DOHH2 (cell line): ENCODE measurements at regions not wholly inside any gene's neighbourhood (a gene's known extent, or its start where the extent isn't known, plus 50 kb on each side); places are given as distances from the start of the nearest gene placed in this dataset.

Experiments used
- CTCF ChIP-seq: fragments of 200-600 bp; sonication (generic); IDR thresholded peaks from one replicate; pipeline ENCODE4 v1.5.1; 2014; ENCODE audit warnings: antibody characterized with exemption, mild to moderate bottlenecking, low read depth, low read length; ENCODE audit not compliant: poor library complexity, severe bottlenecking
- EZH2phosphoT487 ChIP-seq: fragments of 200-600 bp; sonication (generic); IDR thresholded peaks from 2 replicates; pipeline ENCODE4 v1.6.1; 2017; ENCODE audit warnings: borderline replicate concordance, mild to moderate bottlenecking, antibody characterized with exemption, low read length, moderate library complexity, mixed read lengths

- TF ChIP-seq CTCF (no peak), EZH2phosphoT487 (no peak)
Measured at GRCh38 chr1:200310824-200311223, 99.0 kb downstream of the ZNF281 start.
